ENCODE measurements at regions not wholly inside any gene's neighbourhood (a gene's known extent, or its start where the extent isn't known, plus 50 kb on each side); places are given as distances from the start of the nearest gene placed in this dataset.
A peak's percentile ranks its signal among the peaks of the same experiment; 100 is the strongest.

DNA sequence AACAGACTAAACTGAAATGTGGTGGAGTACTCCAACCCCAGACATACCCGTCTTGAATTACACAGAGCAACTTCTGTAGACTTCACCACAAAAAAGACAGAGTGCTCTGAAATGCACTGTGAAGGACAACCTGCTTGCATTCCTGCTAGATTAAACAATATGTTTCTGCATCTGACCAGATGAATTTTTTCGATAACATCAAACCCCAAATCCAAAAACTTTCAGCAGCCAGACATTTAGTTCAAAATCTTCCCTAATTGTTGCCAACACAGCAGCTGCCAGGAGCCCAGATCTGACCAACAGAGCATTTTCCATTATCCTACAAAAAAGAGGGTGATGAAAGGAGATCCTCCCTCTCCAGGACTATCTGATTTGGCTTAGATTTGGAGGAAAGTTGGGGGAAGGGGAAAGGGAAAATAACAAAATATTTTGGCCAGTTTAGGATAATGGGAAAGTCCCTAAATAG is 356.5 kb downstream of the PDGFC start:
- TF ChIP-seq CTCF (conservative IDR thresholded peaks at IDR 0.05), result no peak
- no peak overlapping the region for H3K27ac ChIP-seq

DNA sequence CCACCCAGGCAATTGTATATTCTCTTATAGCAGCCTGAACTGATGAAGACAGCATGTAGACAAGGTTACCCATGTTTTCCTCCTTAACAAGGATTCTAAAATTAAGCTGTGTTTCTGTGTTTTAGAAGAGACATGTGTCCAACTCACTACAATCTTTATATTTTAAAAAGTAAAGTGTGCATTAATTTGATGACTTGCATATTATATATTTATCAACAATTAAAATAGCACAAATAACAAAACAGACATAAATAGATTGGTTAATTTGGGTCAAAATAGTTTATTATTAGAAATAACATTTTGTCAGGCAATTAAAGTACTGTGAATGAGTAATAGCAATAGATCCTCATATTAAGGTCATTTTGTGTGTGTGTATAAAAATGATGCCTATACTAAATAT is 357.1 kb downstream of the PDGFC start:
- TF ChIP-seq CTCF (conservative IDR thresholded peaks at IDR 0.05), result no peak
- no peak overlapping the region for H3K27ac ChIP-seq

- no peak overlapping the region for H3K27ac ChIP-seq
- TF ChIP-seq CTCF (conservative IDR thresholded peaks at IDR 0.05), result no peak
Measured at GRCh38 chr4:156609421-156609820, 362.2 kb downstream of the PDGFC start.

- TF ChIP-seq CTCF (conservative IDR thresholded peaks at IDR 0.05), result no peak
- H3K27ac ChIP-seq, result no peak overlapping the region
Measured at GRCh38 chr4:156608651-156609050, 362.9 kb downstream of the PDGFC start.

DNA sequence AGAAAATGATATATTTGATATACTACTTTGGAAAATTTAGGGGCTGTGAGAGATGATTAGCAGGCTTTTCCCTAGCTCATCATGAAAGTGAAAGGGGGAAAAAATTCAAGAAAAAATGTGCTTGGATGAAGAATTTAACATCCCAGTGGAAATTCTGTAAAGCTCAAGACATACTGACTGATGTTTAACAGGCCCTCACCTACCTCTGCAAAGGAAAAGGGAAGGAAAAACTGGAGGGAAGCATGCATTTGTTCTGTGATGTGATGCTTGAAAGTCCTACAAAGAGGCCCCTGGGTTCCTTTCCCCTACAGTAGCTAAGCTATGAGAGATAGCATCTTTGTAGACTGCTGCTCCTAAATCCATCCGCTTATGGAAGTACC is 364.1 kb downstream of the PDGFC start:
- TF ChIP-seq CTCF (conservative IDR thresholded peaks at IDR 0.05), result no peak
- no peak overlapping the region for H3K27ac ChIP-seq

GRCh38 chr4:156606554-156607477 is 364.8 kb downstream of the PDGFC start:
- TF ChIP-seq CTCF (conservative IDR thresholded peaks at IDR 0.05), result no peak
- H3K27ac ChIP-seq, result no peak overlapping the region

- H3K27ac ChIP-seq, result peak overlapping the region; percentile 76
- no peak for TF ChIP-seq CTCF (conservative IDR thresholded peaks at IDR 0.05)
Measured at GRCh38 chr4:156598138-156598681, 373.4 kb downstream of the PDGFC start.
